ENCODE measurements at regions not wholly inside any gene's neighbourhood (a gene's known extent, or its start where the extent isn't known, plus 50 kb on each side); places are given as distances from the start of the nearest gene placed in this dataset.

- peaks cover 81% of the 10 kb centered on the region for H3K4me1 Mint-ChIP-seq
- peak overlapping the region; percentile 54; the same call in 1 of the 2 replicates for H3K27ac Mint-ChIP-seq
- no peak overlapping the region for H3K4me3 ChIP-seq
- H3K27me3 ChIP-seq (ENCODE audit: insufficient read depth): no peaks in the 10 kb centered on the region
- peaks cover 58% of the 10 kb centered on the region for H3K4me1 ChIP-seq (ENCODE audit: insufficient read depth)
- no peaks in the 10 kb centered on the region for H3F3A ChIP-seq (replicated peaks; ENCODE audit: low read depth)
- TF ChIP-seq POLR2AphosphoS5 (IDR thresholded peaks at IDR 0.05; ENCODE audit: low read depth): no peak
- no peak for TF ChIP-seq CREB1 (CRISPR knock-in tag; IDR thresholded peaks at IDR 0.05; ENCODE audit: low read depth)
- no peak for TF ChIP-seq JUNB (IDR thresholded peaks at IDR 0.05; ENCODE audit: unreplicated experiment)
- TF ChIP-seq, protein P1, sequence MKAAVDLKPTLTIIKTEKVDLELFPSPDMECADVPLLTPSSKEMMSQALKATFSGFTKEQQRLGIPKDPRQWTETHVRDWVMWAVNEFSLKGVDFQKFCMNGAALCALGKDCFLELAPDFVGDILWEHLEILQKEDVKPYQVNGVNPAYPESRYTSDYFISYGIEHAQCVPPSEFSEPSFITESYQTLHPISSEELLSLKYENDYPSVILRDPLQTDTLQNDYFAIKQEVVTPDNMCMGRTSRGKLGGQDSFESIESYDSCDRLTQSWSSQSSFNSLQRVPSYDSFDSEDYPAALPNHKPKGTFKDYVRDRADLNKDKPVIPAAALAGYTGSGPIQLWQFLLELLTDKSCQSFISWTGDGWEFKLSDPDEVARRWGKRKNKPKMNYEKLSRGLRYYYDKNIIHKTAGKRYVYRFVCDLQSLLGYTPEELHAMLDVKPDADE (IDR thresholded peaks at IDR 0.05): no peak
- TF ChIP-seq ZNF331 (CRISPR knock-in tag; IDR thresholded peaks at IDR 0.05; ENCODE audit: low read depth): no peak
- TF ChIP-seq NANOG (IDR thresholded peaks at IDR 0.05; ENCODE audit: borderline replicate concordance): no peak
- no peak for TF ChIP-seq EZH2phosphoT487 (IDR thresholded peaks at IDR 0.05; ENCODE audit: unreplicated experiment)
- TF ChIP-seq EZH2 (IDR thresholded peaks at IDR 0.05; ENCODE audit: low read depth, unreplicated experiment): no peak
- TF ChIP-seq, protein P2, sequence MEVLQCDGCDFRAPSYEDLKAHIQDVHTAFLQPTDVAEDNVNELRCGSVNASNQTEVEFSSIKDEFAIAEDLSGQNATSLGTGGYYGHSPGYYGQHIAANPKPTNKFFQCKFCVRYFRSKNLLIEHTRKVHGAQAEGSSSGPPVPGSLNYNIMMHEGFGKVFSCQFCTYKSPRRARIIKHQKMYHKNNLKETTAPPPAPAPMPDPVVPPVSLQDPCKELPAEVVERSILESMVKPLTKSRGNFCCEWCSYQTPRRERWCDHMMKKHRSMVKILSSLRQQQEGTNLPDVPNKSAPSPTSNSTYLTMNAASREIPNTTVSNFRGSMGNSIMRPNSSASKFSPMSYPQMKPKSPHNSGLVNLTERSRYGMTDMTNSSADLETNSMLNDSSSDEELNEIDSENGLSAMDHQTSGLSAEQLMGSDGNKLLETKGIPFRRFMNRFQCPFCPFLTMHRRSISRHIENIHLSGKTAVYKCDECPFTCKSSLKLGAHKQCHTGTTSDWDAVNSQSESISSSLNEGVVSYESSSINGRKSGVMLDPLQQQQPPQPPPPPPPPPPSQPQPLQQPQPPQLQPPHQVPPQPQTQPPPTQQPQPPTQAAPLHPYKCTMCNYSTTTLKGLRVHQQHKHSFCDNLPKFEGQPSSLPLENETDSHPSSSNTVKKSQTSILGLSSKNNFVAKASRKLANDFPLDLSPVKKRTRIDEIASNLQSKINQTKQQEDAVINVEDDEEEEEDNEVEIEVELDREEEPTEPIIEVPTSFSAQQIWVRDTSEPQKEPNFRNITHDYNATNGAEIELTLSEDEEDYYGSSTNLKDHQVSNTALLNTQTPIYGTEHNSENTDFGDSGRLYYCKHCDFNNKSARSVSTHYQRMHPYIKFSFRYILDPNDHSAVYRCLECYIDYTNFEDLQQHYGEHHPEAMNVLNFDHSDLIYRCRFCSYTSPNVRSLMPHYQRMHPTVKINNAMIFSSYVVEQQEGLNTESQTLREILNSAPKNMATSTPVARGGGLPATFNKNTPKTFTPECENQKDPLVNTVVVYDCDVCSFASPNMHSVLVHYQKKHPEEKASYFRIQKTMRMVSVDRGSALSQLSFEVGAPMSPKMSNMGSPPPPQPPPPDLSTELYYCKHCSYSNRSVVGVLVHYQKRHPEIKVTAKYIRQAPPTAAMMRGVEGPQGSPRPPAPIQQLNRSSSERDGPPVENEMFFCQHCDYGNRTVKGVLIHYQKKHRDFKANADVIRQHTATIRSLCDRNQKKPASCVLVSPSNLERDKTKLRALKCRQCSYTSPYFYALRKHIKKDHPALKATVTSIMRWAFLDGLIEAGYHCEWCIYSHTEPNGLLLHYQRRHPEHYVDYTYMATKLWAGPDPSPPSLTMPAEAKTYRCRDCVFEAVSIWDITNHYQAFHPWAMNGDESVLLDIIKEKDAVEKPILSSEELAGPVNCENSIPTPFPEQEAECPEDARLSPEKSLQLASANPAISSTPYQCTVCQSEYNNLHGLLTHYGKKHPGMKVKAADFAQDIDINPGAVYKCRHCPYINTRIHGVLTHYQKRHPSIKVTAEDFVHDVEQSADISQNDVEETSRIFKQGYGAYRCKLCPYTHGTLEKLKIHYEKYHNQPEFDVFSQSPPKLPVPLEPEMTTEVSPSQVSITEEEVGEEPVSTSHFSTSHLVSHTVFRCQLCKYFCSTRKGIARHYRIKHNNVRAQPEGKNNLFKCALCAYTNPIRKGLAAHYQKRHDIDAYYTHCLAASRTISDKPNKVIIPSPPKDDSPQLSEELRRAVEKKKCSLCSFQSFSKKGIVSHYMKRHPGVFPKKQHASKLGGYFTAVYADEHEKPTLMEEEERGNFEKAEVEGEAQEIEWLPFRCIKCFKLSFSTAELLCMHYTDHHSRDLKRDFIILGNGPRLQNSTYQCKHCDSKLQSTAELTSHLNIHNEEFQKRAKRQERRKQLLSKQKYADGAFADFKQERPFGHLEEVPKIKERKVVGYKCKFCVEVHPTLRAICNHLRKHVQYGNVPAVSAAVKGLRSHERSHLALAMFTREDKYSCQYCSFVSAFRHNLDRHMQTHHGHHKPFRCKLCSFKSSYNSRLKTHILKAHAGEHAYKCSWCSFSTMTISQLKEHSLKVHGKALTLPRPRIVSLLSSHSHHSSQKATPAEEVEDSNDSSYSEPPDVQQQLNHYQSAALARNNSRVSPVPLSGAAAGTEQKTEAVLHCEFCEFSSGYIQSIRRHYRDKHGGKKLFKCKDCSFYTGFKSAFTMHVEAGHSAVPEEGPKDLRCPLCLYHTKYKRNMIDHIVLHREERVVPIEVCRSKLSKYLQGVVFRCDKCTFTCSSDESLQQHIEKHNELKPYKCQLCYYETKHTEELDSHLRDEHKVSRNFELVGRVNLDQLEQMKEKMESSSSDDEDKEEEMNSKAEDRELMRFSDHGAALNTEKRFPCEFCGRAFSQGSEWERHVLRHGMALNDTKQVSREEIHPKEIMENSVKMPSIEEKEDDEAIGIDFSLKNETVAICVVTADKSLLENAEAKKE (CRISPR knock-in tag; IDR thresholded peaks at IDR 0.05): no peak
- TF ChIP-seq STAT1 (IDR thresholded peaks at IDR 0.05; ENCODE audit: unreplicated experiment): no peak
- TF ChIP-seq, protein P3, sequence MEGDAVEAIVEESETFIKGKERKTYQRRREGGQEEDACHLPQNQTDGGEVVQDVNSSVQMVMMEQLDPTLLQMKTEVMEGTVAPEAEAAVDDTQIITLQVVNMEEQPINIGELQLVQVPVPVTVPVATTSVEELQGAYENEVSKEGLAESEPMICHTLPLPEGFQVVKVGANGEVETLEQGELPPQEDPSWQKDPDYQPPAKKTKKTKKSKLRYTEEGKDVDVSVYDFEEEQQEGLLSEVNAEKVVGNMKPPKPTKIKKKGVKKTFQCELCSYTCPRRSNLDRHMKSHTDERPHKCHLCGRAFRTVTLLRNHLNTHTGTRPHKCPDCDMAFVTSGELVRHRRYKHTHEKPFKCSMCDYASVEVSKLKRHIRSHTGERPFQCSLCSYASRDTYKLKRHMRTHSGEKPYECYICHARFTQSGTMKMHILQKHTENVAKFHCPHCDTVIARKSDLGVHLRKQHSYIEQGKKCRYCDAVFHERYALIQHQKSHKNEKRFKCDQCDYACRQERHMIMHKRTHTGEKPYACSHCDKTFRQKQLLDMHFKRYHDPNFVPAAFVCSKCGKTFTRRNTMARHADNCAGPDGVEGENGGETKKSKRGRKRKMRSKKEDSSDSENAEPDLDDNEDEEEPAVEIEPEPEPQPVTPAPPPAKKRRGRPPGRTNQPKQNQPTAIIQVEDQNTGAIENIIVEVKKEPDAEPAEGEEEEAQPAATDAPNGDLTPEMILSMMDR (conservative IDR thresholded peaks at IDR 0.05; ENCODE audit: low read depth in 2 of 2): no peak
- TF ChIP-seq ZNF114 (CRISPR knock-in tag; IDR thresholded peaks at IDR 0.05): no peak
- TF ChIP-seq REST (IDR thresholded peaks at IDR 0.05; ENCODE audit: unreplicated experiment): no peak
- peaks cover 29% of the 10 kb centered on the region for H3K79me2 ChIP-seq (replicated peaks; ENCODE audit: insufficient read depth)
- no peaks in the 10 kb centered on the region for H3K36me3 ChIP-seq (ENCODE audit: insufficient read depth)
- no peaks in the 10 kb centered on the region for H3K9me3 Mint-ChIP-seq
- no peak overlapping the region; the same call in 1 of the 2 replicates for H3K27ac ChIP-seq (ENCODE audit: low read depth)
- no peaks in the 10 kb centered on the region for H3K36me3 Mint-ChIP-seq (ENCODE audit: low read depth)
- ATAC-seq (no peak), DNase-seq (ENCODE audit: low spot score) (no peak)
- no peaks in the 10 kb centered on the region for H3K9me2 ChIP-seq (ENCODE audit: insufficient read depth)
- H3K4me2 ChIP-seq: no peak overlapping the region
- H3K4me3 Mint-ChIP-seq: no peak overlapping the region
- H2AFZ ChIP-seq: no peak overlapping the region
- H4K20me1 ChIP-seq (replicated peaks; ENCODE audit: insufficient read depth): peaks cover 2% of the 10 kb centered on the region; the same call in 1 of the 2 replicates
- peaks cover 3% of the 10 kb centered on the region for H3K27me3 Mint-ChIP-seq (ENCODE audit: insufficient read depth, low read depth, poor library complexity)
These were observed 78.8 kb upstream of the IPO9 start for GRCh38 chr1:201750120-201750519.
